ENCODE measurements at regions not wholly inside any gene's neighbourhood (a gene's known extent, or its start where the extent isn't known, plus 50 kb on each side); places are given as distances from the start of the nearest gene placed in this dataset.
A peak's percentile ranks its signal among the peaks of the same experiment; 100 is the strongest.

DNA sequence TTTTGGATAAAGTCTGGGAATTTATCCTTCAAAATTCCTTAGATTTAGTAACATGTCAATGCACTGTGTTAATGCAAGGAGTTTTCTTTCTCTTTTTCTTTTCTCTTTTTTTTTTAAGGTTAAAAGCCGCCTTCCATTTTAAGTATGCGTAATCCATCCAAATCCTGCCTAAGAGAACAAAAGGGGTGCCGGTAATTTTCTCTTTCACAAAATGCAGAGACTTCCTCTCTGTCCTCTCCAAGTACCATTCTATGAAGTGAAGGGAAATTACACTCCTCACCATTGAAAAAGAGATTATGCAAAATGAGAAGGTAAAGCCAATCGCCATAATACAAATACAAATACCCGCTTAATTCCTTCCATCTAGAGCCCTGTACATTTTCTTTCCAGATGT lies 273.8 kb downstream of the BLID start:
- TF ChIP-seq, protein P1, sequence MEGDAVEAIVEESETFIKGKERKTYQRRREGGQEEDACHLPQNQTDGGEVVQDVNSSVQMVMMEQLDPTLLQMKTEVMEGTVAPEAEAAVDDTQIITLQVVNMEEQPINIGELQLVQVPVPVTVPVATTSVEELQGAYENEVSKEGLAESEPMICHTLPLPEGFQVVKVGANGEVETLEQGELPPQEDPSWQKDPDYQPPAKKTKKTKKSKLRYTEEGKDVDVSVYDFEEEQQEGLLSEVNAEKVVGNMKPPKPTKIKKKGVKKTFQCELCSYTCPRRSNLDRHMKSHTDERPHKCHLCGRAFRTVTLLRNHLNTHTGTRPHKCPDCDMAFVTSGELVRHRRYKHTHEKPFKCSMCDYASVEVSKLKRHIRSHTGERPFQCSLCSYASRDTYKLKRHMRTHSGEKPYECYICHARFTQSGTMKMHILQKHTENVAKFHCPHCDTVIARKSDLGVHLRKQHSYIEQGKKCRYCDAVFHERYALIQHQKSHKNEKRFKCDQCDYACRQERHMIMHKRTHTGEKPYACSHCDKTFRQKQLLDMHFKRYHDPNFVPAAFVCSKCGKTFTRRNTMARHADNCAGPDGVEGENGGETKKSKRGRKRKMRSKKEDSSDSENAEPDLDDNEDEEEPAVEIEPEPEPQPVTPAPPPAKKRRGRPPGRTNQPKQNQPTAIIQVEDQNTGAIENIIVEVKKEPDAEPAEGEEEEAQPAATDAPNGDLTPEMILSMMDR (IDR thresholded peaks at IDR 0.05; ENCODE audit: low read depth, low read length), result no peak
- DNase-seq (ENCODE audit: extremely low read depth, low read depth), result no peak

DNA sequence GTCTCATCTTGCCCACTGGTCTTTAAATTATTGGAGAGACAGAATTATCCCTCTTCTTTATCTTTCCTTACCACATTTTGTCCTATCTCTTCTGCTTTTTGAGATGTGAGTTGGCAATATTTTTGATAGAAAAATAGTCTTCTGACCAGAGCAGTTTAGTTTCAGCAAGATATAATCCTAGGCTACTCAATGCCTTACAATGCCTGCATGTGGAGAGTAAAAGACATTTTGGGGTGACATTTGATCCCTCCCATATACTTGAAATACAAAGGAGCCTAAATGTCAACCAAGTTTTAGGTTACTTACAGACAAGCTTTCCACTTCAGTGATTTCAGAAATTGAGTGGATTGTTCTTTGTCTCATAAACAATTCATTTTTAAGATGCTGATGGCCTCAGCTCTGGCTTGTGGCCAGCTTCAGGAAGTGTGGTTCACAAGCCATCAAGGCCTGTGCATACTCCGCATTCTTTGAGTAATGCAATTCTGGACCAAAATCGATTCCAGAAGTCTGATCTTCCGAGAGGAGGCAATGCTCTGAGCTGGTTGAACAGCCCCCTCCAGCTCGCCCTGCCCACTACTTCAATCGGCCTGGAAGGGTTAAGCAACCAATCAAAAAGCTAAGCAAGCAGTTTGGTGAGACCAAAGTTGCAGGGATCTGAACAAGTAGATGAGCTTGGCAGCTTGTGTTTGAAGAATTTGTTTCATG lies 274.4 kb downstream of the BLID start:
- TF ChIP-seq, protein P1 (IDR thresholded peaks at IDR 0.05; ENCODE audit: low read depth, low read length), result peak; percentile 2
- DNase-seq (ENCODE audit: extremely low read depth, low read depth), result peak; percentile 95

DNA sequence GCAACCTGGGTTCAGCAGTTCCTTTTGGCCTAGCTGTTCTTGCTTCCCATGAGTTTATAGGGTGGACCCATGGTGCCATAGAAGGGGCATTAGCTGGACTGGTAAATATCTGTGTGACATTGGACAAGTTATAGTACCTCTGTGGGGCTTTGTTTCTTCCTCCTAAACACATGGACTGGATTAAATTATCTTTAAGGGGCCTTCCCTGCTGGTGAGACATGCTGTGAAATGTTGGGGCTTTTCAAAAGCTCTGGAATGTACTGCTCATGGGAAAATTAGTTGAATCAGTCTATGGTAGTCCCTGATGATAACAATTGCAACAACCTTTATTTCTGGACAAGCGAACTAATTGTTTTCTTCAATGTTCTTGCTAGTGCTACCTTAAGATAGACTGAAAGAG lies 276.2 kb downstream of the BLID start:
- TF ChIP-seq, protein P1 (IDR thresholded peaks at IDR 0.05; ENCODE audit: low read depth, low read length), result no peak

DNA sequence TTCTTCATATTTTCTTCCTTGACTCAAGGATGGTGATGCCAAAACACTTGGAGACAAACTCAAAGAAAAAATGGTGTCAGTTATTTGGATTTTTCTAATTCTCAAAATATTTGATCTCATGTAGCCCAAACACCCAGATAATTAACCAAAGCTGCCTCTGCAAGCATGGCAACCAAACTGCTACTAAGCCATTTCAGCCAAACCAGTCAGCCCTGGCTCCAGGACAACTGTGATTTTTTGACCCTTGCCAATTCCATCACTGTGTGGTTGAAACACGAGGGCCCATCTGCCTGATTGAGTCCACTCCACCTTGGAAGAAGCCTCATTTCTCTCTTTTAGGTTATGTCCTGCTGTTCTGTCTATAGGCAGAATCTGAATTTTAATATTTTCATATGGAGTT lies 277.4 kb downstream of the BLID start:
- TF ChIP-seq, protein P1 (IDR thresholded peaks at IDR 0.05; ENCODE audit: low read depth, low read length), result no peak
- DNase-seq (ENCODE audit: extremely low read depth, low read depth), result no peak

More for the DNA sequence above, 276.2 kb downstream of the BLID start:
- no peak for DNase-seq (ENCODE audit: extremely low read depth, low read depth)

DNA sequence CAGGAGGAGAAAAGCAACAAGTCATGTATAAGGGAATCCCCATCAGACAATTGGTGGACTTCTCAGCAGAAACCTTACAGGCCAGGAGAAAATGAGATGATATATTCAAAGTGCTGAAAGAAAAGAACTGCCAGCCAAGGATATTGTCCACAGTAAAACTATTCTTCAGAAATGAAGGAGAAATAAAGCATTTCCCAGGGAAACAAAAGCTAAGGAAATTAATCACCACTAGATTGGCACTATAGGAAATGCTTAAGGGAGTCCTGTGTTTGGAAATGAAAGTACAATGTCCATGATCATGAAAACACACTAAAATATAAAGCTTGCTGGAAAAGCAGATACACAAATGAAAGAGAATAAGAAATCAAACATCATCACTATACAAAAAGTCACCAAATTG lies 282.0 kb downstream of the BLID start:
- TF ChIP-seq, protein P1 (IDR thresholded peaks at IDR 0.05; ENCODE audit: low read depth, low read length), result no peak
- DNase-seq (ENCODE audit: extremely low read depth, low read depth), result no peak

DNA sequence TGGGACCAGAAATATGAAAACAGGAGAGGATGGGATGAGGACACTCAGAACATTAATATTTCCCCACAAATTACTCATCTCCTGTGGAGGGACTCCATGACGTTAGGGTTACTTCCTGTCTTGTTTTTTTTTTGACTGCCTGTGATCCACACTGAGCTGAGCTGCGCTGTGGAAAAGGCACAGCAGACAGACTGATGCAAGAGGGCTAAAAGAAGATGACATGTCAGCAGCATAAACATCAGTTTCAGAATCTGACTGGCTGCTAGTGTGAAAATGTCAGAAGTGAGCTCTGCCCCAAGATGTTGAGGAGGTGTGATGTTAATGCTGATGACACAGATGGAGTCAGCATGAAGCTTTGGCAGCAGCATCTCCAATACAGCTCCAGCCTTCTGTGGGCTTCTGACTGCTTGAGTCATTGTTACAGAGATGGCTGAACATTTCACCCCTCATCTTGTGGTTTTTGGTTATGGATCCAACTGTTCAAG lies 286.8 kb downstream of the BLID start:
- DNase-seq (ENCODE audit: extremely low read depth, low read depth), result peak; percentile 91
- TF ChIP-seq, protein P1 (IDR thresholded peaks at IDR 0.05; ENCODE audit: low read depth, low read length), result no peak

DNA sequence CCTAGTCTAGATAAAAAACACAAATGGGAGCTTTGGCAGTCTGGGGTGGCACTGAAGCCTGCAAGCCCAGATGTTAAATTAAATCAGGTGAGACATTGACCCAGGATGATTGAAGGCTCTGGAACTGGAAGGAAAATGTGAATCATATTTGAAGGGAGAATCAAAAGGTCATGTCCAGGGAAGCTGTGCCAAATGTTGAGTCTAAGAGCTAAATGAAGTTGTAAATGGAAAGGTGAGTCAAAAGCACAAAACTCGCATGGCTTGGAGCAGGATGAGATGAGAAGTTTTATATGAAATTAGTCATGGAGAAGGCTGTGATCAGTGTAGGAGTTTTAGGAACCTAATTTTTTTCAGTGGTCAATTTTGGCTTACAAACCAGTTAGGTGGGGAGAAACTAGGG lies 301.1 kb downstream of the BLID start:
- TF ChIP-seq, protein P1 (IDR thresholded peaks at IDR 0.05; ENCODE audit: low read depth, low read length), result no peak

More for the DNA sequence above, 301.1 kb downstream of the BLID start:
- no peak for DNase-seq (ENCODE audit: extremely low read depth, low read depth)

All from AG09319 (cell line).